GM11168 (cell line): ENCODE measurements at regions not wholly inside any gene's neighbourhood (a gene's known extent, or its start where the extent isn't known, plus 50 kb on each side); places are given as distances from the start of the nearest gene placed in this dataset.
"Not testable (repeated sequence)": the region's sequence is repeated elsewhere in the genome, so short reads cannot be mapped to it uniquely, and the experiment has no call there.

ENCODE experiments used
- in situ Hi-C: fragments of 300-500 bp; cut with MboI; formaldehyde crosslinking; loops from one replicate; pipeline ENCODE4 v1.12.0; 2022; ENCODE audit warnings: low sequenced_read_pairs; ENCODE audit not compliant: unreplicated experiment

GRCh38 chr2:175317751-175318150 is 136.2 kb upstream of the ATP5MC3 start:
- in situ Hi-C loops, result no loop called here

GRCh38 chr2:175312137-175312536 is 130.6 kb upstream of the ATP5MC3 start:
- in situ Hi-C loops, result no loop called here

GRCh38 chr2:175310813-175311504 is 129.4 kb upstream of the ATP5MC3 start:
- in situ Hi-C loops, result no loop called here

GRCh38 chr2:175309799-175310198 is 128.3 kb upstream of the ATP5MC3 start:
- in situ Hi-C loops, result no loop called here

GRCh38 chr2:175308005-175308404 is 126.5 kb upstream of the ATP5MC3 start:
- in situ Hi-C loops, result no loop called here

- in situ Hi-C loops, result no loop called here
Observed at GRCh38 chr2:175304541-175304940, 123.0 kb upstream of the ATP5MC3 start.

GRCh38 chr2:175293776-175294175 is 112.3 kb upstream of the ATP5MC3 start:
- in situ Hi-C loops, result no loop called here

- in situ Hi-C loops, result no loop called here
Observed at GRCh38 chr2:175293195-175293594, 111.7 kb upstream of the ATP5MC3 start.

GRCh38 chr2:175282886-175283285 is 101.4 kb upstream of the ATP5MC3 start:
- in situ Hi-C loops, result no loop called here

- in situ Hi-C loops, result no loop called here
Observed at GRCh38 chr2:175282300-175282699, 100.8 kb upstream of the ATP5MC3 start.

GRCh38 chr2:175277772-175278171 is 96.3 kb upstream of the ATP5MC3 start:
- in situ Hi-C loops, result no loop called here

- in situ Hi-C loops, result no loop called here
Observed at GRCh38 chr2:175275539-175275938, 94.0 kb upstream of the ATP5MC3 start.

GRCh38 chr2:175259164-175259563 is 77.7 kb upstream of the ATP5MC3 start:
- in situ Hi-C loops, result no loop called here

- in situ Hi-C loops, result no loop called here
Observed at GRCh38 chr2:175256806-175257585, 75.5 kb upstream of the ATP5MC3 start.

- in situ Hi-C loops, result not testable (repeated sequence)
Observed at GRCh38 chr2:175256391-175256790, 74.9 kb upstream of the ATP5MC3 start.

- in situ Hi-C loops, result no loop called here
Observed at GRCh38 chr2:175253871-175254270, 72.4 kb upstream of the ATP5MC3 start.

- in situ Hi-C loops, result no loop called here
Observed at GRCh38 chr2:175251425-175252041, 70.0 kb upstream of the ATP5MC3 start.

GRCh38 chr2:175247159-175247558 is 65.6 kb upstream of the ATP5MC3 start:
- in situ Hi-C loops, result no loop called here

- in situ Hi-C loops, result no loop called here
Observed at GRCh38 chr2:175244697-175245096, 63.2 kb upstream of the ATP5MC3 start.

GRCh38 chr2:175241691-175242090 is 60.2 kb upstream of the ATP5MC3 start:
- in situ Hi-C loops, result no loop called here

- in situ Hi-C loops, result not testable (repeated sequence)
Observed at GRCh38 chr2:175240033-175240432, 58.5 kb upstream of the ATP5MC3 start.
